Hematopoietic multipotent progenitor cell treated with erythropoietin and hydrocortisone succinate and interleukin-3 and kit ligand, for 8 days (in vitro differentiated cells): ENCODE measurements at regions not wholly inside any gene's neighbourhood (a gene's known extent, or its start where the extent isn't known, plus 50 kb on each side); places are given as distances from the start of the nearest gene placed in this dataset.

Experiments used
- DNase-seq: peaks from one replicate; pipeline ENCODE4 v3.0.0-alpha.2; 2015

DNA sequence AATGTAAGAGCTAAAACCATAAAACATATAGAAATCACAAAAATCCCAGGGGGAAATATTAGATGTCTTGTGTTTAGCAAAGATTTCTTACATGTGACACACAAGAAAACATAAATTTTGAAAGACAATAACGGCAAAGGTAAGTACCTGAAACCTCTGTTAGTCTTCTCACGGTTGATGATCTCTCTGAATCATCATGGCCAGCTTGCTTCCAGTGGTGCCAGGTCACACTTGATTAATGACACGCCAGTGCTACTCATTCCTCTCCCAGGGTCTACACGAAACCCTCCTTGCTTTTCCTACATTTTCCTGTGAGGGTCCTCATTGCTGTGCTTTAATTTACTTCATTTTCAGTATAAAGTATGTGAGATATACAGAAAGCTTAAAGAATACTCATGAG lies 114.4 kb upstream of the PARP11 start:
- DNase-seq: no peak

DNA sequence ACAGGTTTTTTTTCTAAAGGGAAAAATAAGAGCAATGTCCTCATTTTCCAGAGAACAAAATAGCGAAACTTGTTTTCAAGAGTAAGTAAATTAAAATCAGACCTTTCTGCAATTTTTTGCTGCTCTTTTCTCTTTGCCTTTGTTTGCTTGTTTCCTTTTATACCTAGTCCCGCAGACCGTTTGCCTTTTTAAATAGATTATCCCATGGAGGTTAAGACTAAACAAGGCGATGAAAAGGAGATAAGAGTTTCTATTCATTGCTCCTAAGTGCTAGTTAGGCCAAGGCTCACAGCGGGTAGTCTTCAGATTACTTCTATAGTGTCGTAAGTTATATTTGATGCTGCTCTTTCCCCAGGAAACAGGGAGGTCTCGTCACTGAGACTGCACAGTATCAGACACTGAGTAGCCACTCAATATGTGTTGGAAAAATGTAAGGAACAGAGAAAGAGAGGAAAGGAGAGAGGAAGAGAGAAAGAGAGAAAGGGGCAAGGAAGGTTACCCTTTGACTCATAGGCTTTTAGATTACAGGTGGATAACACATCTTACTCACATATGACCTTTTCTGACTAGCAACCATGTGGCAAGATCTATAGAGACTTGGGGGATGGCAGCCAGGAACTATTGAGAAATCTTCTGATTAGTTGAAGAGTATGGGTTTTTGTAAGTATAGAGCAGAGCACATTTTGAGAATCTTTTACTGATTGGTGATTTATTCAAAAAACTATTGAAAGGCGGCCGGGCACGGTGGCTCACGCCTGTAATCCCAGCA lies 107.5 kb upstream of the PARP11 start:
- no peak for DNase-seq

DNA sequence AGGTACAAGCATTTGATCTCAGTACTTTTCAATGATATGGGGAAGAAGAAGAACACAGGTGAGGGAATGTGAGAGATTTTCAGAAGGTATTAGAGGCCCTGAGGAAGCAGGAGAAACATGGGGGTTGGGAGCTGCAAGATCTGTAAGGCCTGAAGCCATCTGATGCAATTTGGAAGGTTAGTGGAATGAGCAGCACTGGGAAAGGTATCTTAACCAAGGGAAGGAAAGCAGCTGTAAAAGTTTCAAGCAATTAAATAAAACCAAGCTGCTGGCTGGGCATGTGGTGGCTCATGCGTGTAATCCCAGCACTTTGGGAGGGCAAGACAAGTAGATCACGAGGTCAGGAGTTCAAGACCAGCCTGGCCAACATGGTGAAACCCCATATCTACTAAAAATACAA lies 104.4 kb upstream of the PARP11 start:
- no peak for DNase-seq

DNA sequence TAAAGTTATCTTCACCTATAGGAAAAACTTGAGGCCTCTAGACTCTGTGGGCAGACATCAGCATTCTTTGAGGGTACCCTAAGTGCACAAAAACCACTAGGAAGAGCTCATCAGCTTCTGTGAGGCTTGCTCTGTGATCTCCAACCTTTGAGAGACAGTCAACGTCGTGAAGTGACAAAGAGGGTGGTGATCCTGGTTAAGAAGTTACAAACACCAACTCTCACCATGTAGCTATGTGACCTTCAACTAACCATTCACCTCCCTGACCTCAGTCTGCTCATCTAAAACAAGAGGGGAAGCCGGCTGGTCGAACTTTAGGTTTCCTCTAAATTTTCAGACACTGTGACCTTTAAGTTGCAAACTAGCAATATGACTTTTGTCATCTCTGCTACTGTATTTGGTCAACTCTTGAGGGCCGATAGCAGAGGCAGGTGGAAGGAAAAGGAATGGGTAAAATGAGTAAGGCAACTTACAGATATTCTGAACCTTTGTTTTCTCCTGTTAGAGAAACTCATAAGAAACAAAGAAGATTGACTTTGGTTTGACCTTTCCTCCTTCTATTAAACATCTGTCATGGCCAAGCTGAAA lies 103.2 kb upstream of the PARP11 start:
- no peak for DNase-seq

DNA sequence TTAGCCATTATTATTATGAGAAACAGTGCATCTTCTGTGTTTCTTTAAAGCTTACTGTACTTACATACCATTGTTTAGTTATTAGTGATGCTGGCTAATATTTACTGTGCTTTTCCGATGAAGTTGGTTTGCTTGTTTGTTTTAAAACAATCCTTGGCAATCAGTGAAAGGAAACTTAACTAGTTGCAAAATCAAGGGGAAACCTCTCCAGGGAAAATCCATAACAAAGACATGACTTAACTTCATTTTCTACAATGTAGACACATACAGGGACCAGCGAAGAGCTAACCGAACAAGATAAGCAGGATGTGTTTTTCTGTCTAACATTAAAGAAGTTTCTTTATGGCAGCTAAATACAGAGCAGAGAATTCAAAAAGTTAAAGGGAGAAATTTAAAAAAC lies 102.5 kb upstream of the PARP11 start:
- DNase-seq: no peak

DNA sequence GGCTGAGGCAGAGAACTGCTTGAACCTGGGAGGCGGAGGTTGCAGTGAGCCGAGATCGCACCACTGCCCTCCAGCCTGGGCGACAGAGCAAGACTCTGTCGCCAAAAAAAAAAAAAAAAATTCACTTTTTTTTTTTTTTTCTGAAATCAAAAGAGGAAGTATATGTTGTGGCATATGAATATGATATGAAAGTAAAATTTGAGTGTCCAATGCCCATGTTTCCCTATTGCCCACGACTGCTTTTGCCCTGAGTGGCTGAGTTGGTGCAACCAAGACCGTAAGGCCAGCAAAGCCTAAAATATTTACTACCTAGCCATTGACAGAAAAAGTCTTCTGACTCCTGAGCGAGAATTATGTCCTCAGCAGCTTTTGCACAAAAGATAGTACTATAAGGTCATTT lies 101.7 kb upstream of the PARP11 start:
- DNase-seq: no peak

DNA sequence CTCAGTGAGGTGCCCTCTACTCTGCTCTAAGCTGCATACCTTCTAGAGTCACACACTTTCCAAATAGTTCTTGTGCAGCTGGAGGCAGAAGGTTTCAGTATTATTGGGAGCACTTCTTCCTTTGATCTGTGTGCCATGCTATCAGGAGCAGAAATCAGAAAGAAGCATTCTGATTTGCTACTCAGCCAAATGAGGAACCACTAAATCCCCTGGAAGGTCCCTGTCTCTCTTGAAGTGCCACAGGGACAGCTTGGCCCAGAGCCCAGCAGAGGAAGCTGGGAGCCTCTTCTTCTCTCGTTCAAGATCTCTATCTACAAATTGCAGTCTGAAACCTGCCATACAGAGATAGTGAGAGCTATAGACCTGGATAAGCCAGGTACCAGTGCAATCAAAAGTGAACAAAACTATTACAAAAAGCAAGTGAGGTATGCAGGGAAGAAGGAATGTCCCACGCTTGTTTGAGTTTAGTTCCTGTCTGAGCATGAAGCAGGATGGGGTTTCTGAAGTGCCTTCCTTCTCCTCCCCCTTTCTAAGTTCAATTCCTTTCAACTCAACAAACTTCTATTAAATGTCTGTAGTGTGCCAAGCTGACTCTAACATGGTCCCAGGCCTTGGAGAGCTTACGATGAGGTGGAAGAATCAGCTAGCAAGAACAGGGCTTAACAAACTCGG lies 100.9 kb upstream of the PARP11 start:
- DNase-seq: peak; percentile 41

DNA sequence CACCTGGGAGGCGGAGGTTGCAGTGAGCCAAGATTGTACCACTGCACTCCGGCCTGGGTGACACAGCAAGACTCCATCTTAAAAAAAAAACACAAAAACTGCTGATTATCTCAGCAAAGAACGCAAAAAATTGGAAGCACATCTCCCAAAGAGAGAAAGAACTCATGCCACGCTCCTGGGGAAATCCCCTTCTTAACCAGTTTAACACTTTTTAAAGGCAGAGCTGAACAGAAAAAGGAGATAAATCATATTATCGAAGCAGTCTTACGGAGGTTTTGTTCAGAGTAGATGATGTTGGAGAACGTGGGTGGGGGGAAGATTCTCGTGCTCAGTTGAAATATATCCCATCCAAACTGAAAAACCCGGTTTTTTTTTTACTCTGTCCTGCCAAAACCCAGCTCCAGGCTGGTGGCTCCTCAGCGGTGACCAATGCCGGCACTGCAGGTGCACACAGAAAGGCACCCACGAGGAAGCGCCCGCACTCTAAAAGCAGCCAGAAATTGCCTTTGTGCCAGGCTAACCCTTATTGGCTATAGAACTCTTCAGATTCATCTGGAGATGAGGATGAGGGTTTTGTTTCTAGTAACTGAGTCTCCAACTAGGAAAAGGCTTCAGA lies 100.2 kb upstream of the PARP11 start:
- DNase-seq: no peak

DNA sequence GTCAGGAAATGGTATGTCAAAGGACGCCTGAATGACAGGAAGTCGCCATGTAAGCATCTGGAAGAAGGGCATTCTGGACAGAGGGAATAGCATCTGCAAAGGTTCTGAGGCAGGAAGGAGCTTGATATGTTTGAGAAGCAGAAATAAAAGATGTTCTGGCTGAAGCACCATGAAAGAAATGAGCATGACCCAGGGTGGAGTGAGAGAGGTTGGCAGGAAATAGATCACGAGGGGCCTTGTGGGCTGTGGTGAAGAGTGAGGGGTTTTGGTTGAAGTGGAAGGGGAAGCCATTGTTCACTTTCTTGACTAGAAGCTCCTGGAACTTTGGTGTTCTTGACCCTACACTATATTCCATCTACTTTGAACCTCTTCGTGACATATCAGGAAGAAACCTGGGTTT lies 99.4 kb upstream of the PARP11 start:
- DNase-seq: no peak

DNA sequence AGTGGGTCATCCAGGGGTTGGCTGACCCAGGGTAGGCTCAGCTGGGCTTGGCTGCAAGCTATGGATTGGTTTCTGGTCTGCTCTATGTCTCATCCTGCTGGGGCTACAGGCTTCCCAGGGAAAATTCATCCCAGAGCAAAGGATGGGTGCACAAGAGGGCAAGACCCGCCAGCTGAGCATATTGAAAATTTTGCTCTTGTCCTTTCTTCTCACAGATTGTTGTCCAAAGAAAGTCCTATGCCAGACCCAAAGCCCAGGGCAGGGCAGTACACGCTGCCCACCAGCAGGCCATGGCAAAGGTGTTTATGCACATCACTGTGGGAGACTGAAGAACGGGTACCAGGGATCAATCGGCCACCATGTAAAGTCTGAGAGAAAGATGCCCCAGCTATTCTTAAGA lies 95.3 kb upstream of the PARP11 start:
- DNase-seq: no peak

DNA sequence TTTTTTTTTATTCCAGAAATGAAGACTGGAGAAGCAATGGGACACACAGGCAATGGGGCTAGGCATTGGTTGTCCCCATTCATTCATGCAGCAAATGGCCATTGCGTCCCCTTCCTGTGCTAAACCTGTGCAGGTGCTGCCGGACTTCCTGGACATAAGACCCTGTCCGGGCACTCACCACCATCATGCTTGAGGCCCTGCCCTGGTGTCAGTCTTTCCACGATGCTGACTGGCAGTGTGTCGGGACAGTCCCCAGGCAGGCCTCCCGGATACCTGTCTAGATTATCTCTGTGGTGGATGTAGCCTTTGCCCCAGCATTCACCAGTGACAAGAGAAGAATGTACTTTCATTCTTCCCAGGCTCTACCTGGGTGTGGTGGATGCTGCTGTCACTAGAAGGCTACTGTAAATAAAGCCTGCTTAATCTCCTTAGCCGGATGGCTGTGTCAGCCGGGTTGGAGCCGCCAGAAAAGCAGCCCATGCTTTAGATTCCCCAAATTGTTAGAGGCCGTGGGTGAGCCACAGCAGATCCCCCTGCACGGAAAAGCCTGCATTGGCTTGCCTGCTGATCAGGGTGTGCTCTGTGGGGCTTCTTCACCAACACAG lies 94.5 kb upstream of the PARP11 start:
- no peak for DNase-seq

DNA sequence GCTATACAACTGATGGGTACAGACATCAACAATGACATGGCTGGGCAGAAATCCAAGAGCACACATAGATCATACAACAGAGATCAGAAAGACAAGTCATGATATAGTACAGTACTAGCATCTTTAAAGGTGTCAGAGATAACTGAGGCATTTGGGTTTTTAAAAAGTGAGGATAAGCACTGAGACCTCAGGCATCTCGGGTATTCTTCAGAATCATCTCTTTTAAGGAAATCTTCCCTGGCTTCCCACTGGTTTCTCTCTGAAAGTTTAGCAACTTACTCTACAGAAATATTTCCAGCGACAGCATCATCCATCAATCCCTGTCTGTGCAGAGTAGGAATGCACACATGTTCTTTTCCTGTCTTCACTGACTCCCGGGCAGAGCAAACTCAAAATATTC lies 93.2 kb upstream of the PARP11 start:
- no peak for DNase-seq

DNA sequence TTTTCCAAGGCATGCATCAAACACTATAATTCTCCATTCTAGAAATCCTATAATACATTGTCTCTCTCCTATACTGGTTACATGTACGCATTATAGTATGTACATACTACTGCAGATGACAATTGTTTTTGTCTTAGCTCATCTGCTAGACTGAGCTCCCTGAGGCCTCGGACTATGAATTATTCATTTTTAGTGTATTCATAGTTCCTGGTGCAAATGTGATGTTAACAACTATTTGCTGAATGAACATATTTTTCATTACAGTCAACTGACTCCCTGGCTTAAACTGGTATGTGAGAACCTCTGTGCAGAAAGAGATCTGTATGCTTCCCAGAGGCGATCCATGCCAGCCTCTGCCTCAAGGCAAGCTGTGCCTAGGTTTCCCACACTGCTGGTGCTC lies 91.8 kb upstream of the PARP11 start:
- DNase-seq: no peak

DNA sequence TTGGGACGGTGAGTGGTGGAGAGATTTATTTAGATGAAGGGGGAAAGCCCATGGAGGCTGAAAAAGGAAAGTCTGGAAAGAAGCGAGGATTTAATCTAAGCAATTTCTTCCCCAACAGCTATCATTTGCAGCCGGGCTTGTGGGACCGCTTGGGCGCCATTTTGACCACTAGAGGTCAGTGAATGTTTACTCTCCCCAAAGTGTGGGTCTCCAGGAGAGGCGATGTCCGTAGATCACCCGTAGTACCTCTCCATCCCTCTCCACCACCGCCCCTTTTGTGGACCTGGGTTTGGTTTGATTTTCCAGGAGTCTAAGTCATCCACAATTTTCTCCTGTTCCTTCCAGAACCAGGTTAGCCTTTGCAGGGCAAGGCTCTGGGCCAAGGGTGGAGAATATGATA lies 91.2 kb upstream of the PARP11 start:
- peak; percentile 13 for DNase-seq

DNA sequence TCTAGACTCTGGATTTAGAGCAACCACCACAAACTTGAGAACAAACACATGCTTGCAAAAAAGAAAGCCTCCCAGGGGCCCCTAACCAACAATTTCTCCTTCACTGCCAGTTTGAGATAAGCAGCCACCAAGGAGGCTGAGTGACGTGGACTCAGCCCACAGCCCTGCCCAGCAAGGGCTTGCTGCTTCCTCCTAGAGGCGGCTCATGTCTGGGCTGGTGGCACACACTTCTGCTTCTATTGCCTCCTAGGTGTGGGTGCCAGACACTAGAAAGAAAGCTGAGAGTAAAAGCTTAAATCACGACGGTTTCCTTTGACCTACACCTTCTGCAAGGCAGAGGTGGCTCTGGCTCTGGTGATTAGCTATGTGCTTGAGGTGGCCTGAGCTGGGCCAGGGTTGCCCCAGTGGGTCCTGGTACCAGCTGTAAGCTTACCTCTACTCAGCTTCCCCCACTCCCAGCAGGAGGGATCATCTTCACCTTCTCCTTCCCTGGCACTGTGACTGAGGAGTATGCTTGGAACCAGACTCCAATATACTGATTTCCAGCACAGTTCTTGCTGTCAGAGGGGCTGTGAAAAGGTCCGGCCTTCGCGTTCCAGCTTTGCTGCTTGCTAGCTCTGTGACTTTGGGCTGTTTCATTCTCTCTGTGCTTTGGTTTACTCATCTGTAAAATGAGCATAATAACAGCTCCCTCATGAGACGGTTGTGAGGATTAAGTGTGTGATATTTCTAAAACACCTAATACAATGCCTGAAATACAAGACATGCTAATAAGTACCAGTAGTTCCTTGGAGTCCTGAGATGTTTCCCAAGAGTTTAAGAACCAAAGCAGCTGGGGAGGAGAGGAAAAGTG lies 89.7 kb upstream of the PARP11 start:
- peak; percentile 82 for DNase-seq

DNA sequence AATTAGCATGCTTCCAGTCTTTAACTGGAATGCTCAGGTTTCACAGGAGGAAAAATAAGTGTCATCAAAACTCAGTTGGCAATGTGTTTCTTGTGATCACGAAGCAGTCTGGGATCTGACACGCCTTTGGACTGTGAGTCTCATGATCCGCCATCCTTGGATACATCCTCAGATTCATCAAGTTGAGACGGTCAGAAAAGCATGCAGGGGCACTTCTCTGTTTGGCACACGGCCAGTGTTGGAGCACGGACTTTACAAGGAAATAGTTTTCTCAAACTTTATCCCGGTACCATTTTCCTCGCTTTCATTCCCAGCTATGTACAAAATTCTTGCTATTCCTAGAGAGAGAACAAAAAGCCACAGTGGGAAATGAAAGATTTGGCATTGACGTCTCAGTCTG lies 88.4 kb upstream of the PARP11 start:
- no peak for DNase-seq

DNA sequence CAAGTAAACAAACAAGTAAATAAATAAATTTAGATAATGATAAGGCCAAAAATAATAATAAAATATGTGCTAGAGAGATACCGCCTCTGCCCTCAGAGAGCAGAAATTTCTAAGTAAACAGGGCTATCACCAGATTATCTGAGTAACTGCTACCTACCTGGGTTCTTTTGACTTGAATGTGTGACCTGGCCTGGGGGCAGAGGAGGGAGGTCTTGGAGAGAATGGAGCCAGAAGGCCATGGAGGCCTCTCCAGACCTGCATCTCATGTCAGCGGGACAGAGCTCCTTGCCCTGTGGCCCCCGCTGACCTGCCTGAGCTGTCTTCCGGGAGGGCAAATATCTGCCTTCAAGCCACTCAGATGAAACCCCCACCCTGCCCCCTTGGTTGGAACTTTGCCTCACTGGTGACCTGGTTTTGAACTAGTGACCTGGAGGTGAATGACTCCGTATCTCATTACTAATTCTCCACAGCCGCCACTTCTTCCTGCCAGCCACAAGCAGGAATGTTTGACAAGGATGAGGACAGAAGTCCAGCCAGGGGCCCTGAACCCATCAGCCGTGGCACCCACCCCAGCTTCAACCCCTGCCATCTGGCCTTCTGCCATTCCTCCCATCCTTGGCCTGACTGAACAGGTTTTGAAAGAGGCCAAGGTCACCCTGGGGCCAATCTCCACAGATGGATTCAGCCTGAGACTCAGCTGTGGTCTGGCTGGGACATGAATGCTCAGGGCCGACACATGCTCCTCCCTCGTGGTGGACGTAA lies 86.8 kb upstream of the PARP11 start:
- DNase-seq: no peak

DNA sequence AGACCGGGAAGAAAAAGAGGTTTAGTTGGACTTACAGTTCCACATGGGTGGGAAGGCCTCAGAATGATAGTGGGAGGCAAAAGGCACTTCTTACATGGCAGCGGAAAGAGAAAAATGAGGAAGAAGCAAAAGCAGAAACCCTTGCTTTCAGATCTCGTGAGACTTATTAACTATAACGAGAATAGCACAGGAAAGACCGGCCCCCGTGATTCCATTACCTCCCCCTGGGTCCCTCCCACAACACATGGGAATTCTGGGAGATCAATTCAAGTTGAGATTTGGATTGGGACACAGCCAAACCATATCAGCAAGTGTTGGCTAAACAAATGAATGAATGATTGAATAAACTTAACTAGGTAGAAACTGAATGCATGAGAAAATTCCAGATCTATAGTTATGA lies 85.3 kb upstream of the PARP11 start:
- DNase-seq: no peak

DNA sequence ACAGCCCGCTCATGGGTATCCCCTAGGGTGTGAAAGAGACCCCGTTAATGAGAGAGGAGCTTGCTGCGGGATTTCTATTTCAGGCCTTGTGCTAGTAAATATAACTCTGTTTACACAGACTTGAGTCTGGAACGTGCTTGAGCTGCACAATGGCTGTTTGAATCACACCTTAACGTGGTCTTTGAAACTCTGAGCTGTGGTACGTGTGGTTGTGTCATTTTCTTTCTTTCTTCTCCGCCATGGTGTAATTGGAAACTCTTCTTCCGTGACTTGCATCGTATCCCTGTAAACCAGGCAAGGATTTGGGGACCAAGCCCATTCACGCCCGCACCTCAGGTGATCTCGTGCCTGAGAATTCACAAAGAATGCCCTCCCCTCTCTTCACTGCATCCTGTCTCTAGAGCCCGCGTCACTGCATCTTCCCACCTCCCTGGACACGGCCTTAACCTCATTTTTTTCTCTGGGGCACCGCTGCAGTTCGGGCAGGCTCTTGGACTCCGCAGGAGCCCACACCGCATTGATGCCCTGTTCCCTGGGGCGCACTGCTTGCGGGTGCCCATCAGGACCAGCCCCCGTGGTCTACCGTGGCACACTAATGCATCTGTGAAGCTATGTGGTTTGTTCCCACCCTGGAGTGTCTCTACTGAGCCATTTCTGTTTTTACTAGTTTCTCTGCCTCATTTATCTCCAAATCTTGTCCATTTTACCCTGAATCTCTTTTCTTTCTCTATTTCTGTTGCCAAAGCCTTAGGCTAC lies 78.4 kb upstream of the PARP11 start:
- no peak for DNase-seq

DNA sequence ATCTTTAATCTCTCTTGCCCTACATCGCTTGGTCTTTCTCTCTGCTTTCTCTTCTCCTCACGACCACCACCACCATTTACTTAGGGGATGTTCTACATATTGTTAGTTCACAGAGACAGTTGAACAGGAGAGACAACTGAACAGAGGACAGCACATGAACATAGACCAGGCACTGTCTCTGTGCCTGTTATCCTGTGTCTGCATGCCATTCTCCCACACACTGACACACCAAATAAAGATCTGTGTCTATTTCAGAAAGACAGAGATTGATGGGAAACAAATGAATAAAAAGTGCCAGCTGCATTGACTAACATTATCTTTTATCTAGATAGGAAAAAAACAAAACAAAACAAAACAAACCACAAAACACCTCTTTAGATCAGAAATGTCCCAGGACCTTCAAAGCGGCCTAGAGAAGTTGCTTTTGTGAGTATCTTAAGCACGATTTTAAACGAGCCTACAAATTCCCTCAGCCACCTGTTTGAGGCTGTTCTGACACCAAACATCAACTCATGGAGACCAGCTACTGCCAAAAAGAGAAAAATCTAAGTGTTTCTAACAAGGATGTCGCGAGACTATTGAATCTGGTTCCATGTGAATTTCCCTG lies 77.6 kb upstream of the PARP11 start:
- DNase-seq: no peak

DNA sequence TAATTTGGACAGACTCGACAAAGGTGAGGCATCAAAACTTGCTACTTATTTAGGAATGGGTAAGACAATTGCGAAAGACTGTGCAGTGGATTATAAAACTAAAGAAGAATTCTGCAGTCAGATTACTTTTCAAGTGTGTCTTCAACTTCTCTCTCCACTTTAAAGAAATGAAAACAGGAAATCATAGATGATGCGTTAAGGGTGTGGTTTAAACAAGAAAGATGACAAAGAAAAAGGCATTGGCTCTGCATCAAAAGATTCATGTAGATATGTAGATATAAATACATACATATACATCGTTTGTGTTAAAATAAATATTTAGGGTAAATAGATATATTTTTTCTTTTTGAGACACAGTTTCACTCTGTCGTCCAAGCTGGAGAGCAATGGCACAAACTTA lies 74.6 kb upstream of the PARP11 start:
- no peak for DNase-seq
